ENCODE measurements at regions not wholly inside any gene's neighbourhood (a gene's known extent, or its start where the extent isn't known, plus 50 kb on each side); places are given as distances from the start of the nearest gene placed in this dataset.

DNA sequence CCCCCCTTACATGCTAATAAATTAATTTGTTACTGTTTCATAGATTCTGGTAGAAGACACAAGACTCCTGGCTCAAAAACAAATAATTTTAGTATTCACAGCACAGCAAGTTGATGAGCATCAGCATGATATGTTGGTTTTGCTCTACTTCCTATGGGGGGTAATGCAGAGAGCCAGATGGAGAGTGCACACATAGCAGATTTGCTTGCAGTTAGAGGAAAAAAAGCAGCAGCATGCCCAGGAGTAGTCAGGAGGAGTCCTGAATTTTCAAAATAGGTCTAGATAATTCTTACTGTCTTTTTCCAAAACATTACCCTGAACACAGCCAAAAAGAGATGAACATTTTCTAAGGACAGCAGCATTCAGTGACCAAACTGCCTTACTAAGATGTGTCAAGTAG is 261.3 kb downstream of the COX7C start:
- H3K4me1 ChIP-seq: no peaks in the 10 kb centered on the region
- no peak overlapping the region for H3K4me3 ChIP-seq (ENCODE audit: low read depth, low read length)
- no peaks in the 10 kb centered on the region for H3K27me3 ChIP-seq (ENCODE audit: control insufficient read depth, insufficient read depth, low read length)
- no peak overlapping the region for H3K27ac ChIP-seq
- no peak overlapping the region for H2AFZ ChIP-seq
- no peaks in the 10 kb centered on the region for H3K36me3 ChIP-seq (ENCODE audit: control insufficient read depth, insufficient read depth, low read length)
- H3K9ac ChIP-seq: no peak overlapping the region
- H3K79me2 ChIP-seq: no peaks in the 10 kb centered on the region
- no peak overlapping the region for H3K4me2 ChIP-seq (ENCODE audit: low read length)
- H3K9me3 ChIP-seq (ENCODE audit: control insufficient read depth, low read length): no peaks in the 10 kb centered on the region
- TF ChIP-seq, protein P1, sequence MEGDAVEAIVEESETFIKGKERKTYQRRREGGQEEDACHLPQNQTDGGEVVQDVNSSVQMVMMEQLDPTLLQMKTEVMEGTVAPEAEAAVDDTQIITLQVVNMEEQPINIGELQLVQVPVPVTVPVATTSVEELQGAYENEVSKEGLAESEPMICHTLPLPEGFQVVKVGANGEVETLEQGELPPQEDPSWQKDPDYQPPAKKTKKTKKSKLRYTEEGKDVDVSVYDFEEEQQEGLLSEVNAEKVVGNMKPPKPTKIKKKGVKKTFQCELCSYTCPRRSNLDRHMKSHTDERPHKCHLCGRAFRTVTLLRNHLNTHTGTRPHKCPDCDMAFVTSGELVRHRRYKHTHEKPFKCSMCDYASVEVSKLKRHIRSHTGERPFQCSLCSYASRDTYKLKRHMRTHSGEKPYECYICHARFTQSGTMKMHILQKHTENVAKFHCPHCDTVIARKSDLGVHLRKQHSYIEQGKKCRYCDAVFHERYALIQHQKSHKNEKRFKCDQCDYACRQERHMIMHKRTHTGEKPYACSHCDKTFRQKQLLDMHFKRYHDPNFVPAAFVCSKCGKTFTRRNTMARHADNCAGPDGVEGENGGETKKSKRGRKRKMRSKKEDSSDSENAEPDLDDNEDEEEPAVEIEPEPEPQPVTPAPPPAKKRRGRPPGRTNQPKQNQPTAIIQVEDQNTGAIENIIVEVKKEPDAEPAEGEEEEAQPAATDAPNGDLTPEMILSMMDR (IDR thresholded peaks at IDR 0.05): no peak

DNA sequence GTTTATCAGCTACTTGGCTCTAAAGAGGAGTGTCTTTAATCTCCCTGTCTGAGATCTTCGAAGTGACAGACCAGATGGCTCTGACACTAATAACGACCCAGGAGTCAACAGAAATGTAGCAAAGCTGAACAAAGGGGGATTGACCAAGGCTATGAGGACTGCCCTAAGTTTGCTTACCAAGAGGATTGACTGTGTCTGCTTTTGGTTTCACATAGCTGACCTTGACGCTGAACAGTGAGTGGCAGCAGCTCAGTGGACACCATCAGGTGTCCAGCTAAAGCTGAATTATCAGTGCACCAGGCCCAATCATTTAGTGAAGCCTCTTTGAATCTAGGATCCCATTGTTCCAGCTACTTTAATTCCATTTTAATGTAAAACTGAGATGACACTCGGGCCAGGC is 262.6 kb downstream of the COX7C start:
- H3K4me2 ChIP-seq (ENCODE audit: low read length): no peak overlapping the region
- H3K79me2 ChIP-seq: no peaks in the 10 kb centered on the region
- no peaks in the 10 kb centered on the region for H3K27me3 ChIP-seq (ENCODE audit: control insufficient read depth, insufficient read depth, low read length)
- no peak overlapping the region for H3K9ac ChIP-seq
- no peaks in the 10 kb centered on the region for H3K4me1 ChIP-seq
- no peak overlapping the region for H3K4me3 ChIP-seq (ENCODE audit: low read depth, low read length)
- TF ChIP-seq, protein P1 (IDR thresholded peaks at IDR 0.05): no peak
- H3K36me3 ChIP-seq (ENCODE audit: control insufficient read depth, insufficient read depth, low read length): no peaks in the 10 kb centered on the region
- H3K27ac ChIP-seq: no peak overlapping the region
- H2AFZ ChIP-seq: no peak overlapping the region
- no peaks in the 10 kb centered on the region for H3K9me3 ChIP-seq (ENCODE audit: control insufficient read depth, low read length)

DNA sequence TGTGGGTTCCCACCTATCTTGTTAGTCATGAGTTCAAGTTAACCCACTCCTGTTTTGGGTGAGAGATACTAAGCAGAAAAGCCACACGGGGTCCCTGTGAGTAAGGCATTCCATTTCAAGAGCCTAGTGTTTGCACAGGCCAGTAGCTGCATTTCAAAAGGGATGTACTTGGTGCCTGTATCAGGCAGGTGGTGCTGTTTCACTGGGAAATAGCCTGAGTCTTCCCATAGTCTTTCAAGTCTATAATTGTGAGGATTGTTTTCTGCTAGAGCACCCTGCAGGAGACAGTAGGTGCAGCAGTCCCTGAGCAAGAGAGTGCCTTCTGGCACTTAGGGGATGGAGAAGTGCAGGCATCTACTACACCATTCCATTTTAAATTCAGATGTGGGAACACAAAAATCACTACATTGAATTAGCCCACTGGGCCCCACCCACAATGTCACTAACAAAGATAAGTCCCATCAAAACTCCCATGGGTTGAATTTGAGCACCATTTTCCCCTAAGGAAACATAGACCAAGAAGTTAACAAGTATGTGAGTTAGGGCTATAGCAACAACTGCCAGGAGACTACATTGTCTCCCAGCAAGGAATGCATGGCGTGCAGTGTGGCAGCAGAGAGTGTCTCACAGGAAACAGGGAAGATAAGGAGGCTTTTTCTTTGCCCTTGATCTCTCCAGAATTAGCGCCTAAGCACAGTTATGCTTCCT is 263.2 kb downstream of the COX7C start:
- H3K4me3 ChIP-seq (ENCODE audit: low read depth, low read length): no peak overlapping the region
- no peak overlapping the region for H3K27ac ChIP-seq
- H3K4me1 ChIP-seq: no peaks in the 10 kb centered on the region
- no peaks in the 10 kb centered on the region for H3K9me3 ChIP-seq (ENCODE audit: control insufficient read depth, low read length)
- no peak overlapping the region for H2AFZ ChIP-seq
- TF ChIP-seq, protein P1 (IDR thresholded peaks at IDR 0.05): peak; percentile 59
- no peaks in the 10 kb centered on the region for H3K27me3 ChIP-seq (ENCODE audit: control insufficient read depth, insufficient read depth, low read length)
- no peaks in the 10 kb centered on the region for H3K36me3 ChIP-seq (ENCODE audit: control insufficient read depth, insufficient read depth, low read length)
- H3K79me2 ChIP-seq: no peaks in the 10 kb centered on the region
- H3K9ac ChIP-seq: no peak overlapping the region
- no peak overlapping the region for H3K4me2 ChIP-seq (ENCODE audit: low read length)

DNA sequence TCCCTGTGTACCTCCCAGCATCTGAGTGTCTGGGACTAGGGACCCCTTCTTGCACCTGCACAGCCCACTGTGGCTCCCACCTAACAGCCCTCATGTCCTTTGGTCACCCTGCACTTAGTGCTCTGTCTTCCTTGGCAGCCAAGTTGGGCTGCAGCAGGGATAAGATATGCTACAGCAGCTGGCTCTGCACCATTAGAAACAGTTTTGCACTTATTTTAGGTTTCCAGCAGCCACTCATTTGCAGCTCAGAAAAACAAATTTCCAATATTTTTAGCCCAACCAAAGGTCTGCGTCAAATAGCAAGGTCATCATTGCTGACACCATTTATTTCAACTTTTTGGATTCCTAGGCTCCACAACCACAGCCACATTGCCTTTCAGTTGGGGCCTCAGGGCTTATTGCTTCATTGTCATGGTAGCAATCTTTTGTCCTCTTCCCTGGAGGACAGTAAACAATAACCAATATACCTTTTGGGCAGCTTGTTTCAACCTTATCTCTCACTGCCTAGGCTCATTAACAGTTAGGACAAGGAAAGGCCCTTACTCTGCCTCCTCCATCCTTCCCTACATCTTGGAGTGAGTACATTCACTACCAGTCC is 263.9 kb downstream of the COX7C start:
- TF ChIP-seq, protein P1 (IDR thresholded peaks at IDR 0.05): no peak
- H3K4me3 ChIP-seq (ENCODE audit: low read depth, low read length): no peak overlapping the region
- no peaks in the 10 kb centered on the region for H3K4me1 ChIP-seq
- no peaks in the 10 kb centered on the region for H3K9me3 ChIP-seq (ENCODE audit: control insufficient read depth, low read length)
- H3K36me3 ChIP-seq (ENCODE audit: control insufficient read depth, insufficient read depth, low read length): no peaks in the 10 kb centered on the region
- H3K79me2 ChIP-seq: no peaks in the 10 kb centered on the region
- no peak overlapping the region for H3K27ac ChIP-seq
- H3K4me2 ChIP-seq (ENCODE audit: low read length): no peak overlapping the region
- H3K27me3 ChIP-seq (ENCODE audit: control insufficient read depth, insufficient read depth, low read length): no peaks in the 10 kb centered on the region
- H2AFZ ChIP-seq: no peak overlapping the region
- H3K9ac ChIP-seq: no peak overlapping the region

DNA sequence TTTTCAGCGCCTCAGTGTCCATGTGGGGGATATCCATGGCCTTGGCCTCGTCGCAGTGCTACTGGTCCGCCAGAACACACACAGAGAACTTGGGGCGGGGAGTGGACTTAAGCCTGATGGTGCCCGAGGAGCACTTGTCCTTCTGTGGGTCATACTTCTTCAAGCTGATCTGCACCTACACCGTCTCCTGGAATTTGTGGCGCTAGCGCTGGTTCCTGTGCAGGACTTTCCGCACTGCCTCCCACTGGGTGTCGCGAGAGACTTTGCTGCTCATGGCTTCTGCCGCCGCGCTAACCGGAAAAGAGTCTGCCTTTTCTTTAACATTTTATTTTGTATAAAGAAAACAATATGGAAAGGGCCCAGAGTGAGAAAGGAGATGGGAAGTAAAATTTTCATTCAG is 266.9 kb downstream of the COX7C start:
- H3K79me2 ChIP-seq: no peaks in the 10 kb centered on the region
- H3K36me3 ChIP-seq (ENCODE audit: control insufficient read depth, insufficient read depth, low read length): no peaks in the 10 kb centered on the region
- H3K4me3 ChIP-seq (ENCODE audit: low read depth, low read length): no peak overlapping the region
- H3K4me1 ChIP-seq: no peaks in the 10 kb centered on the region
- no peak overlapping the region for H3K27ac ChIP-seq
- TF ChIP-seq, protein P1 (IDR thresholded peaks at IDR 0.05): no peak
- H3K27me3 ChIP-seq (ENCODE audit: control insufficient read depth, insufficient read depth, low read length): no peaks in the 10 kb centered on the region
- no peaks in the 10 kb centered on the region for H3K9me3 ChIP-seq (ENCODE audit: control insufficient read depth, low read length)
- no peak overlapping the region for H3K9ac ChIP-seq
- H3K4me2 ChIP-seq (ENCODE audit: low read length): no peak overlapping the region
- no peak overlapping the region for H2AFZ ChIP-seq

Measured in parathyroid adenoma (tissue), 2 donors.